Suprapubic skin (tissue), 4 donors: ENCODE measurements at regions not wholly inside any gene's neighbourhood (a gene's known extent, or its start where the extent isn't known, plus 50 kb on each side); places are given as distances from the start of the nearest gene placed in this dataset.

Experiments
- DNase-seq, 2 donors: peaks; one replicate each; pipeline ENCODE4 v3.0.0-alpha.2; 2019; ENCODE audit warnings: low spot score in 2 of 2
- H3K27ac ChIP-seq: fragments of 200-600 bp; sonication (generic); one replicate; pipeline ENCODE4 v1.5.1; 2019
- H3K27me3 ChIP-seq: fragments of 200-600 bp; sonication (generic); one replicate; pipeline ENCODE4 v1.5.1; 2019
- H3K36me3 ChIP-seq: fragments of 200-600 bp; sonication (generic); one replicate; pipeline ENCODE4 v1.5.1; 2019
- H3K4me1 ChIP-seq: fragments of 200-600 bp; sonication (generic); one replicate; pipeline ENCODE4 v1.5.1; 2019
- H3K4me3 ChIP-seq: fragments of 200-600 bp; sonication (generic); one replicate; pipeline ENCODE4 v1.5.1; 2019; ENCODE audit warnings: mild to moderate bottlenecking
- H3K9me3 ChIP-seq: fragments of 200-600 bp; sonication (generic); one replicate; pipeline ENCODE4 v1.5.1; 2019
- CTCF ChIP-seq, 2 donors: fragments of 200-600 bp in 1 of 2; fragments of 450-650 bp in 1 of 2; sonication (generic) in 1 of 2; IDR thresholded peaks; one replicate each; pipeline ENCODE4 v1.5.1; 2016 to 2019; ENCODE audit warnings: antibody characterized with exemption in 2 of 2, mild to moderate bottlenecking in 1 of 2, moderate library complexity in 1 of 2
- EP300 ChIP-seq: sonication (generic); formaldehyde crosslinking; IDR thresholded peaks from one replicate; pipeline ENCODE4 v1.6.1; 2017; ENCODE audit warnings: antibody characterized with exemption
- POLR2A ChIP-seq, 2 donors: fragments of 450-650 bp; IDR thresholded peaks; one replicate each; pipeline ENCODE4 v1.6.1; 2017; ENCODE audit warnings: antibody characterized with exemption in 2 of 2, mild to moderate bottlenecking in 2 of 2, moderate library complexity in 2 of 2
- POLR2AphosphoS5 ChIP-seq, 3 donors: sonication (generic); formaldehyde crosslinking; IDR thresholded peaks; one replicate each; pipeline ENCODE4 v1.6.1; 2017; ENCODE audit warnings: antibody characterized with exemption in 3 of 3
- WGBS: methylation state at CpG from one replicate; pipeline ENCODE4 v1.1.5; 2018; 5-methylcytosine and 5-hydroxymethylcytosine counted together

GRCh38 chr3:194755671-194756459 lies 70.2 kb downstream of the FAM43A start:
- Histone ChIP-seq H3K36me3 (no peaks in the 10 kb centered on the region), H3K27me3 (no peaks in the 10 kb centered on the region), H3K9me3 (no peaks in the 10 kb centered on the region), H3K4me1 (peaks cover 18% of the 10 kb centered on the region), H3K4me3 (no peak overlapping the region), H3K27ac (no peak overlapping the region)
- TF ChIP-seq POLR2A (IDR thresholded peaks at IDR 0.05): no peak
- no peak for DNase-seq
- WGBS: 92% methylated on average over 17 of the region's 29 CpGs

- Histone ChIP-seq H3K4me3 (no peak overlapping the region), H3K27ac (no peak overlapping the region), H3K9me3 (no peaks in the 10 kb centered on the region), H3K4me1 (peaks cover 24% of the 10 kb centered on the region), H3K27me3 (no peaks in the 10 kb centered on the region), H3K36me3 (no peaks in the 10 kb centered on the region)
- no peak for TF ChIP-seq POLR2A (IDR thresholded peaks at IDR 0.05)
- no peak for TF ChIP-seq CTCF (IDR thresholded peaks at IDR 0.05)
- TF ChIP-seq EP300: no peak
- no peak for TF ChIP-seq POLR2AphosphoS5 (IDR thresholded peaks at IDR 0.05)
- WGBS: 91% methylated on average over 4 of the region's 4 CpGs
- no peak for DNase-seq
These were observed 70.7 kb downstream of the FAM43A start for GRCh38 chr3:194756460-194756779.

GRCh38 chr3:194756791-194757325 lies 71.2 kb downstream of the FAM43A start:
- DNase-seq: no peak
- no peaks in the 10 kb centered on the region for H3K36me3 ChIP-seq
- no peak overlapping the region for H3K4me3 ChIP-seq
- H3K4me1 ChIP-seq: peaks cover 27% of the 10 kb centered on the region
- no peaks in the 10 kb centered on the region for H3K9me3 ChIP-seq
- TF ChIP-seq POLR2A (IDR thresholded peaks at IDR 0.05) (no peak), CTCF (IDR thresholded peaks at IDR 0.05) (no peak), EP300 (no peak), POLR2AphosphoS5 (IDR thresholded peaks at IDR 0.05) (no peak)
- H3K27ac ChIP-seq: peak overlapping the region; percentile 66
- no peaks in the 10 kb centered on the region for H3K27me3 ChIP-seq
- WGBS: 20% methylated on average over 2 of the region's 10 CpGs

- Histone ChIP-seq H3K4me3 (no peak overlapping the region), H3K36me3 (no peaks in the 10 kb centered on the region), H3K9me3 (no peaks in the 10 kb centered on the region), H3K4me1 (peaks cover 27% of the 10 kb centered on the region), H3K27ac (peak overlapping the region; percentile 66), H3K27me3 (no peaks in the 10 kb centered on the region)
- DNase-seq: no peak
- 21% methylated on average over 2 of the region's 2 CpGs for WGBS
- no peak for TF ChIP-seq EP300
- TF ChIP-seq POLR2AphosphoS5 (IDR thresholded peaks at IDR 0.05): no peak
- TF ChIP-seq CTCF (IDR thresholded peaks at IDR 0.05): no peak
- no peak for TF ChIP-seq POLR2A (IDR thresholded peaks at IDR 0.05)
These were observed 72.0 kb downstream of the FAM43A start for GRCh38 chr3:194757647-194758061.

DNA sequence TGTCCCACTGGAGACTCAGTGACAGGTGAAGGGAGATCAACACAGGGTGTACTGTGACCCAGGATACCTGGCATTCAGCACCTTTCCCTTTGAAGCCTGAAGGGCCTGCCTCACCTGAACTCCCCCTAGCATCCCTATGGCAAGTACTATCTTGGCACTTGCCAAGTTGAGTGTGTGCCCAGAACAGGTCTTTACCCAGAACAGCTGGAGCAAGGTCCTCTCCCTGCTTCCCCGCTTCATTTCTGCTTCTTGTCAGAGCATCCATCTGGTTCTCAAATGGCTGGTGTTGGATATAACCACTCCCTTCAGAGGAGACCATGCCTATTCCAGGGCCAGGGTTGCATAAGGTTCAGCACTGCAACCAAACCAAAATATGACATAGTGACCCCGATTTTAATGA lies 73.0 kb downstream of the FAM43A start:
- Histone ChIP-seq H3K36me3 (no peaks in the 10 kb centered on the region), H3K27me3 (no peaks in the 10 kb centered on the region), H3K4me1 (peaks cover 27% of the 10 kb centered on the region), H3K4me3 (no peak overlapping the region), H3K27ac (no peak overlapping the region), H3K9me3 (no peaks in the 10 kb centered on the region)
- no peak for TF ChIP-seq POLR2A (IDR thresholded peaks at IDR 0.05)
- TF ChIP-seq POLR2AphosphoS5 (IDR thresholded peaks at IDR 0.05): no peak
- TF ChIP-seq CTCF (IDR thresholded peaks at IDR 0.05): no peak
- TF ChIP-seq EP300: no peak
- DNase-seq: no peak
- 79% methylated on average over 1 of the region's 2 CpGs for WGBS
